Immature natural killer cell (primary cell): ENCODE measurements at regions not wholly inside any gene's neighbourhood (a gene's known extent, or its start where the extent isn't known, plus 50 kb on each side); places are given as distances from the start of the nearest gene placed in this dataset.

Source experiments
- DNase-seq, 3 donors: peaks; one replicate each; pipeline ENCODE4 v3.0.0; 2022; ENCODE audit warnings: mixed read lengths in 1 of 3
- H3K27ac Mint-ChIP-seq, 6 donors: one replicate each; pipeline ENCODE4 v1.8.0; 2020; ENCODE audit warnings: mixed read lengths in 6 of 6, mild to moderate bottlenecking in 5 of 6, inconsistent platforms in 4 of 6, moderate library complexity in 3 of 6
- H3K27me3 Mint-ChIP-seq, 3 donors: one replicate each; pipeline ENCODE4 v1.8.0; 2020 to 2021; ENCODE audit warnings: low read depth in 3 of 3, mild to moderate bottlenecking in 3 of 3, mixed read lengths in 3 of 3, moderate library complexity in 3 of 3, inconsistent platforms in 1 of 3
- H3K36me3 Mint-ChIP-seq, 3 donors: one replicate each; pipeline ENCODE4 v1.8.0; 2020; ENCODE audit warnings: mixed read lengths in 3 of 3, inconsistent platforms in 2 of 3, mild to moderate bottlenecking in 2 of 3
- H3K4me1 Mint-ChIP-seq, 2 donors: one replicate each; pipeline ENCODE4 v1.8.0; 2020; ENCODE audit warnings: inconsistent platforms in 2 of 2, mild to moderate bottlenecking in 2 of 2, mixed read lengths in 2 of 2, moderate library complexity in 1 of 2
- H3K4me3 Mint-ChIP-seq, 5 donors: one replicate each; pipeline ENCODE4 v1.8.0; 2020; ENCODE audit warnings: mild to moderate bottlenecking in 5 of 5, mixed read lengths in 5 of 5, inconsistent platforms in 3 of 5, moderate library complexity in 3 of 5
- H3K9me3 Mint-ChIP-seq, 6 donors: one replicate each; pipeline ENCODE4 v1.8.0; 2020; ENCODE audit warnings: mild to moderate bottlenecking in 6 of 6, mixed read lengths in 6 of 6, inconsistent platforms in 4 of 6, moderate library complexity in 3 of 6

GRCh38 chr20:21033817-21034216 is 72.3 kb downstream of the LINC00237 start:
- Mint-ChIP-seq H3K4me3 (no peak overlapping the region), H3K36me3 (no peaks in the 10 kb centered on the region), H3K9me3 (peaks cover 0 to 3% (median 0%) of the 10 kb centered on the region in 6 donors), H3K27ac (no peak overlapping the region), H3K4me1 (no peaks in the 10 kb centered on the region), H3K27me3 (peaks cover 0 to 15% (median 0%) of the 10 kb centered on the region in 3 donors)
- DNase-seq: no peak

GRCh38 chr20:21031666-21032065 is 74.5 kb downstream of the LINC00237 start:
- H3K4me1 Mint-ChIP-seq: no peaks in the 10 kb centered on the region
- DNase-seq: no peak
- H3K27me3 Mint-ChIP-seq: peaks cover 0 to 15% (median 0%) of the 10 kb centered on the region in 3 donors
- H3K9me3 Mint-ChIP-seq: peaks cover 0 to 3% (median 0%) of the 10 kb centered on the region in 6 donors
- H3K27ac Mint-ChIP-seq: no peak overlapping the region
- H3K36me3 Mint-ChIP-seq: no peaks in the 10 kb centered on the region
- no peak overlapping the region for H3K4me3 Mint-ChIP-seq

GRCh38 chr20:21029341-21029740 is 76.8 kb downstream of the LINC00237 start:
- Mint-ChIP-seq H3K4me3 (no peak overlapping the region), H3K27ac (no peak overlapping the region), H3K4me1 (no peaks in the 10 kb centered on the region), H3K36me3 (no peaks in the 10 kb centered on the region), H3K27me3 (peaks cover 2 to 10% (median 3%) of the 10 kb centered on the region in 3 donors), H3K9me3 (peaks cover 0 to 3% (median 0%) of the 10 kb centered on the region in 6 donors)
- DNase-seq: no peak

GRCh38 chr20:21028921-21029320 is 77.2 kb downstream of the LINC00237 start:
- H3K9me3 Mint-ChIP-seq: peaks cover 0 to 3% (median 0%) of the 10 kb centered on the region in 6 donors
- no peak for DNase-seq
- peaks cover 2 to 9% (median 3%) of the 10 kb centered on the region in 3 donors for H3K27me3 Mint-ChIP-seq

GRCh38 chr20:21028436-21028835 is 77.7 kb downstream of the LINC00237 start:
- Mint-ChIP-seq H3K4me3 (no peak overlapping the region), H3K27ac (no peak overlapping the region), H3K4me1 (no peaks in the 10 kb centered on the region), H3K36me3 (no peaks in the 10 kb centered on the region), H3K27me3 (peaks cover 5 to 9% (median 6%) of the 10 kb centered on the region in 3 donors), H3K9me3 (peaks cover 0 to 3% (median 0%) of the 10 kb centered on the region in 6 donors)
- DNase-seq: no peak

More at GRCh38 chr20:21028921-21029320, 77.2 kb downstream of the LINC00237 start:
- Mint-ChIP-seq H3K27ac (no peak overlapping the region), H3K4me3 (no peak overlapping the region), H3K36me3 (no peaks in the 10 kb centered on the region), H3K4me1 (no peaks in the 10 kb centered on the region)

GRCh38 chr20:21027569-21027968 is 78.6 kb downstream of the LINC00237 start:
- H3K27ac Mint-ChIP-seq: no peak overlapping the region
- H3K4me3 Mint-ChIP-seq: no peak overlapping the region
- peaks cover 5 to 9% (median 6%) of the 10 kb centered on the region in 3 donors for H3K27me3 Mint-ChIP-seq
- peaks cover 0 to 3% (median 0%) of the 10 kb centered on the region in 6 donors for H3K9me3 Mint-ChIP-seq
- H3K4me1 Mint-ChIP-seq: no peaks in the 10 kb centered on the region
- no peak for DNase-seq
- no peaks in the 10 kb centered on the region for H3K36me3 Mint-ChIP-seq

GRCh38 chr20:21026951-21027350 is 79.2 kb downstream of the LINC00237 start:
- DNase-seq: no peak
- H3K4me1 Mint-ChIP-seq: no peaks in the 10 kb centered on the region
- H3K27ac Mint-ChIP-seq: no peak overlapping the region
- H3K27me3 Mint-ChIP-seq: peaks cover 5 to 9% (median 6%) of the 10 kb centered on the region in 3 donors
- no peaks in the 10 kb centered on the region for H3K36me3 Mint-ChIP-seq
- H3K4me3 Mint-ChIP-seq: no peak overlapping the region
- peaks cover 0 to 3% (median 0%) of the 10 kb centered on the region in 6 donors for H3K9me3 Mint-ChIP-seq

GRCh38 chr20:21024420-21024819 is 81.7 kb downstream of the LINC00237 start:
- DNase-seq: no peak
- H3K4me1 Mint-ChIP-seq: no peaks in the 10 kb centered on the region
- H3K4me3 Mint-ChIP-seq: no peak overlapping the region
- H3K36me3 Mint-ChIP-seq: no peaks in the 10 kb centered on the region
- H3K9me3 Mint-ChIP-seq: peaks cover 0 to 3% (median 0%) of the 10 kb centered on the region in 6 donors
- peaks cover 5 to 10% (median 9%) of the 10 kb centered on the region in 3 donors for H3K27me3 Mint-ChIP-seq
- no peak overlapping the region for H3K27ac Mint-ChIP-seq

- Mint-ChIP-seq H3K9me3 (no peaks in the 10 kb centered on the region), H3K4me3 (no peak overlapping the region), H3K4me1 (no peaks in the 10 kb centered on the region), H3K27ac (no peak overlapping the region), H3K27me3 (peaks cover 5 to 10% (median 7%) of the 10 kb centered on the region in 3 donors), H3K36me3 (no peaks in the 10 kb centered on the region)
- DNase-seq: no peak
These were observed 83.2 kb downstream of the LINC00237 start for GRCh38 chr20:21022925-21023324.

GRCh38 chr20:21021472-21021790 is 84.7 kb downstream of the LINC00237 start:
- Mint-ChIP-seq H3K27me3 (peaks cover 5 to 15% (median 7%) of the 10 kb centered on the region in 3 donors), H3K4me3 (no peak overlapping the region), H3K4me1 (no peaks in the 10 kb centered on the region), H3K27ac (no peak overlapping the region), H3K36me3 (no peaks in the 10 kb centered on the region), H3K9me3 (no peaks in the 10 kb centered on the region)
- no peak for DNase-seq

- no peaks in the 10 kb centered on the region for H3K36me3 Mint-ChIP-seq
- H3K9me3 Mint-ChIP-seq: no peaks in the 10 kb centered on the region
- no peak for DNase-seq
- H3K27me3 Mint-ChIP-seq: peaks cover 4 to 12% (median 5%) of the 10 kb centered on the region in 3 donors
- H3K27ac Mint-ChIP-seq: no peak overlapping the region
- H3K4me3 Mint-ChIP-seq: no peak overlapping the region
- H3K4me1 Mint-ChIP-seq: no peaks in the 10 kb centered on the region
These were observed 85.3 kb downstream of the LINC00237 start for GRCh38 chr20:21020659-21021471.

GRCh38 chr20:21019814-21020658 is 86.1 kb downstream of the LINC00237 start:
- Mint-ChIP-seq H3K4me3 (no peak overlapping the region), H3K9me3 (no peaks in the 10 kb centered on the region), H3K27ac (no peak overlapping the region), H3K4me1 (no peaks in the 10 kb centered on the region), H3K36me3 (no peaks in the 10 kb centered on the region), H3K27me3 (peaks cover 4 to 12% (median 4%) of the 10 kb centered on the region in 3 donors)
- no peak for DNase-seq

- Mint-ChIP-seq H3K4me1 (no peaks in the 10 kb centered on the region), H3K36me3 (no peaks in the 10 kb centered on the region), H3K27me3 (peaks cover 3 to 12% (median 4%) of the 10 kb centered on the region in 3 donors), H3K9me3 (no peaks in the 10 kb centered on the region), H3K27ac (no peak overlapping the region), H3K4me3 (no peak overlapping the region)
- DNase-seq: no peak
These were observed 86.7 kb downstream of the LINC00237 start for GRCh38 chr20:21019468-21019813.

GRCh38 chr20:21018576-21018975 is 87.6 kb downstream of the LINC00237 start:
- H3K9me3 Mint-ChIP-seq: no peaks in the 10 kb centered on the region
- no peaks in the 10 kb centered on the region for H3K36me3 Mint-ChIP-seq
- no peaks in the 10 kb centered on the region for H3K4me1 Mint-ChIP-seq
- H3K27me3 Mint-ChIP-seq: peaks cover 2 to 9% (median 4%) of the 10 kb centered on the region in 3 donors
- H3K4me3 Mint-ChIP-seq: no peak overlapping the region
- no peak for DNase-seq
- no peak overlapping the region for H3K27ac Mint-ChIP-seq
